ENCODE measurements at regions not wholly inside any gene's neighbourhood (a gene's known extent, or its start where the extent isn't known, plus 50 kb on each side); places are given as distances from the start of the nearest gene placed in this dataset.
"Not testable (repeated sequence)": the region's sequence is repeated elsewhere in the genome, so short reads cannot be mapped to it uniquely, and the experiment has no call there.

- TF ChIP-seq CTCF (IDR thresholded peaks at IDR 0.05; ENCODE audit: low read depth, low read length); EZH2phosphoT487 (IDR thresholded peaks at IDR 0.05; ENCODE audit: low read depth): not testable (repeated sequence)
Observed at GRCh38 chr5:30556-30955, 61.4 kb upstream of the PLEKHG4B start.

All from OCI-LY3 (cell line).